Left colon (tissue), 2 donors: ENCODE measurements at regions not wholly inside any gene's neighbourhood (a gene's known extent, or its start where the extent isn't known, plus 50 kb on each side); places are given as distances from the start of the nearest gene placed in this dataset.

ENCODE experiments used
- ATAC-seq: fragments of 200-7000 bp; cut with Tn5 transposase; one replicate; pipeline ENCODE4 v1.9.1; 2020; ENCODE audit warnings: mild to moderate bottlenecking, moderate library complexity
- DNase-seq, 2 donors: peaks; one replicate each; pipeline ENCODE4 v3.0.0-alpha.2; 2020
- intact Hi-C, 2 donors: fragments of 100-400 bp; cut with DNase I in 1 of 2; cut with micrococcal nuclease in 1 of 2; formaldehyde crosslinking; loops; one replicate each; pipeline versions ENCODE4 v1.11.2 to v1.14.0; 2022; cut with DNase I, micrococcal nuclease
- donor health status: DM: no; HTN: no; CAD: no.
- donor health status: DM: yes; HTN: yes; CAD: no.

- intact Hi-C loops, result no loop called here
- DNase-seq (no peak), ATAC-seq (no peak)
Observed at GRCh38 chr10:8902926-8903325, 848.4 kb downstream of the GATA3 start.

- DNase-seq, result no peak
- intact Hi-C loops, result no loop called here
- ATAC-seq, result no peak
Observed at GRCh38 chr10:8908013-8908412, 853.5 kb downstream of the GATA3 start.

DNA sequence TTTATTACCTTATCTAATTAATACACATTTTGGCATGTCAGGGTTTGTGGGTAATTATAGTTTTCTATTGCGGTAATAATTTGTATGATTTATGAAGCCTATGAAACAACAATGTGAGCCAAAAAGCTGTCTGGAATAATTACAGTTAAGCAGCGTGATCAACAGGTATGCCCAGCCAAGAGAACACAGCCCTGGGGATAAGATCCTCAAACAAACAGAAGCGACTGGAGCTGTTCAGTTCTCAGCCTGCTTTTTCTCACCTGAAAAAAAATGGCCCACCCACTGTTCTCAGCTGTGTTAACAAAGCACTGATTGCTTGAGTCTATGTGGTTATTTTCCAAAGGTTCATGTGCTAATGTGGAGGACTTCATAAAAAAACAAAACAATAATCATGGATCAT, 855.8 kb downstream of the GATA3 start:
- intact Hi-C loops, result no loop called here
- DNase-seq (no peak), ATAC-seq (no peak)

DNA sequence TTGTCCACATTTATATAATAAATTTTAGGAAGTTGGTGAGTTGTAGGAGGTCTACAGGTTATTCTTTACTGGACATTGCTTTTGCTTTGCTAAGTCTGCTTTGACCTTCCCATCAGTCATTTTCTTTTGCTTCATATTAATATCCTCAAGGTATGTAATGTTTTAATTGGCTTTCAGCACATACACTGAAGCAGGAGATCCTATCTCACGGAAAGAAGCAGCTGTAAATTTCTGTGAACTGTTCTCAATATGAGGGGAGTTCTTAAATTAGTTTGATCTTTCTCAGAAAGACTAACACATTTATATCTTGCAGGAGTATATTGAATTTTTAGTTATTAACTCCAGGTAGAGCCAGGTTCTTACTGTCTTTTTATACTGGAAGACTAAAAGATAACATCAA, 856.5 kb downstream of the GATA3 start:
- intact Hi-C loops, result no loop called here
- DNase-seq (no peak), ATAC-seq (no peak)

DNA sequence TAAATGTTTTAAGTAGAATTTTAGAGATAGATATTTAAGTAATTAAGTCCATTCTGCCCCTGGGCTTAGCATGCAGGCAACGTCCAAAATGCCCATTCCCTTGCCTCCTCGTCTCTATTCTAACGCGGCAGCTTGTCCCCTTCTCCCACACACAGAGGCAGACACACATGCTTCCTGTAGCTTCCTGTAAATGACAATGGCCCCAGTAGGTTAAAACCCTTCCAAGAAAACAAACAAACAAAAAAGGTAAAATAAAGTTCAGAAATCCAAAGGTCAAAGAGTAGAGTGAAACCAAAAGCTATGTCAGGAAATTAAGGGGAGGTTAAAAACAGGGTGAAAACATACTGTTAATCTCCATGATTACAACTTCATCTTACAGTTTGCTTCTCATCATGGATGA, 857.6 kb downstream of the GATA3 start:
- ATAC-seq (no peak), DNase-seq (no peak)
- intact Hi-C loops, result no loop called here

GRCh38 chr10:8913720-8914119, 859.2 kb downstream of the GATA3 start:
- ATAC-seq (no peak), DNase-seq (no peak)
- intact Hi-C loops, result no loop called here

DNA sequence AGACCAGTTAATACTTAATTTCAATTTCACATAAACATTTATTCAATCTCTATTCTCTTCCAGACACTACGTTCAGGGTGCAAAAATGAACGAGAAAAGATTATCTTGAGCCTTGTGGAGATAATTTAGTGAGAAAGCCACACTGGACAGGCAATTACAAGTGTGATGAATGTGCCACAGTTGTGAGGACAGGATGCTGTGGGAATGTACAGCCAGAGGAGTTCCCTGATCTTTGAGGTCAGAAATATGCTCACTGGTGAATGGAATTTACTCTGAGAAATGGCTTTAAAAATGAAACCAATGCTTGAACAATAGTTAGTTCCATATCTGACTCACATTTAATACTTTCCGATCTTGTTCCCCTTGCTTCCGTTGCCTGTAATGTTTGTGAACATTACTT, 864.8 kb downstream of the GATA3 start:
- DNase-seq (no peak), ATAC-seq (no peak)
- intact Hi-C loops, result no loop called here

DNA sequence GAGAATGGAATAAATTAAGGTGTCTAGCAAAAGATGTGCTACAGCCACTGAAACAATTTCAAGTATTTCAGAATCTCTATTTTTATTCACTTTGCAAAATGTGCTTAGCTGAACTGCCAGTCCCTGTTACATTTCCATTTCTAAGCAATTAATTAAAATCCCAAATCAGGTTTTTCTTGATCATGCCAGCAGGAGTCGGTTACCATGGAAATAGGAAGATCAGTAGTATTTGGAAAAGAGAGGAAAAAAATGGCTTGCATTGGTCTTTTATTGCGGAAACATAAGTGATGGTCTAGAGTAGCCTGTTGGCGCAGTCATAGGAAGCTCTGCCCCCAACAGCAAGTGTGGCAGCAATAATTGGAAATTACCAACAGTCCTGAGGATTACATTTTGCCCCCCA, 867.1 kb downstream of the GATA3 start:
- intact Hi-C loops, result no loop called here
- ATAC-seq, result no peak
- DNase-seq, result no peak

DNA sequence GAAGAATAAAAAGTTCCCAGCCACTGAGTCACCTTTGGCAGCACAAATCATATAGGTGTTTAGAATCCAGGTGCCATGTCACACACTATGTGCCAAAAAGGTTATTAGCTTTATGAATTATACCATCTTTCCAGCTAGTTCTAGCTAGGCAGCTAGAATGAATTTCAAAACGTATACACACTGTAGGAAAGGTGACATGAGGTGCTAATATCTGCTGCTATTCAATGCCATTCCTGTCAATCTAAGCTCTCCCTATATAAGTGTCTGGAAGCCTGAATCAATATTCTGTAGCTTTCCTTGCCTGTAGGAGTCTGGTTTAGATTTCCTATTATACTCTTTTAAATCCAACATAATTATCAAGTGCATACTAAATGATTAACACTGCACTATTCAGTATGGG, 868.6 kb downstream of the GATA3 start:
- ATAC-seq, result no peak
- intact Hi-C loops, result no loop called here
- no peak for DNase-seq

GRCh38 chr10:8927705-8928104, 873.2 kb downstream of the GATA3 start:
- DNase-seq (no peak), ATAC-seq (no peak)
- intact Hi-C loops, result no loop called here

DNA sequence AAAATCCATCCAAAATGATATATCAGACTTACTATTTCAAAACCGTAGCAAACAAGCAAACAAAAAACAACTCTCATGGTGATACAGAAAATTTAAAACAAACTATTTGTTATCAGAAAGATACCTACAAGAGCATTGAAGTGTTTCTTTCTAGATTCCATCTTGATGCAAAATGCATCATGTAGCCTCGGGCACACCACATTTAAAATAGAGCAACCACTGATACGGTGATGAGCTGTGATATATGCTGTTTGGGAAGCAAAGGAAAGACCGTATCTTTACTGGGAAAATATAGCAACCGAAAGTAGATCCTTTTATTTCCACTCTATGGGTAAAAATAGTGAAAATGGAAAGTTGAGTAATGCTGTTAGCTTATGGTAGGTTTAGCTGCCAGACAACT, 892.0 kb downstream of the GATA3 start:
- ATAC-seq (no peak), DNase-seq (no peak)
- intact Hi-C loops, result no loop called here

DNA sequence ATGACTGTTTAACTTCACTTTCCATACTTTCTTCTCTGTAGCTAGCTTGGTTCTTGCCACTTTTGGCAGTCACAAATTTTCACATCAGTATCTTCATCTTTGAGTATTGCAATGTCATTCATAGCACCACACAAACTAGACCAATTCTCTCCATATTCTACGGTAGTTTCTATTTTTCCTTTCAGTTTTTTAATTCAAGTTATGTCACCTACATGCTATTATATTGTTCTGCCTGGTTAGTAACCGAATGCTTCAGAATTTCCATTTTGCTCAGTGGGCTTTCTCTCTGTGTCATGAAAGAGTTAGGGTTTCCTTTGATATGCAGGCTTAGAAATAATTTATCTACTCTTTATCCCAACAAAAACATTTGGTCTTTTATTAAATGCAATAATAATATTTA, 896.5 kb downstream of the GATA3 start:
- DNase-seq, result no peak
- ATAC-seq, result no peak
- intact Hi-C loops, result no loop called here

GRCh38 chr10:8951440-8952089, 897.1 kb downstream of the GATA3 start:
- ATAC-seq, result no peak
- DNase-seq, result no peak
- intact Hi-C loops, result no loop called here

- intact Hi-C loops, result no loop called here
- ATAC-seq (no peak), DNase-seq (no peak)
Observed at GRCh38 chr10:8956400-8956799, 901.9 kb downstream of the GATA3 start.

- ATAC-seq, result no peak
- intact Hi-C loops, result no loop called here
- no peak for DNase-seq
Observed at GRCh38 chr10:8962249-8962648, 907.8 kb downstream of the GATA3 start.

DNA sequence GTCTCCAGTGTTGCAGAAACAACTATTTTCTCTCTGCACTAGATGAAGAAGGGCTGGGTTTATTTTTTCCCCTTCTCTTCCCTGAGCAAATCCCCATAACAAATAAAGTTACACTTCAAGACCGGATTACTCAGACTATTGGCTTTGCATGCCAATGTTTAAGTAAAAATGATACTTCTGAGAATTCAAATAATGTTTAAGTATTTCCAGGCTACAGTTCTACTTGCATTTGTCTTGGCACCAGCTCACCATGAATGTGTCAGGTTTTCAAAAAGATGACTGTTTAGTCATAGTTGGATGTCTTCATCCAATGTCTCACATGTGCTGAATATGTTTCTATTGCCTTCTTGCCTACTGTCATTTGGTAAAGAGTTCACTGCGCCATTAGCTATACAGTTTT, 912.6 kb downstream of the GATA3 start:
- ATAC-seq (no peak), DNase-seq (no peak)
- intact Hi-C loops, result no loop called here

- ATAC-seq (no peak), DNase-seq (no peak)
- intact Hi-C loops, result no loop called here
Observed at GRCh38 chr10:8969853-8970252, 915.4 kb downstream of the GATA3 start.

DNA sequence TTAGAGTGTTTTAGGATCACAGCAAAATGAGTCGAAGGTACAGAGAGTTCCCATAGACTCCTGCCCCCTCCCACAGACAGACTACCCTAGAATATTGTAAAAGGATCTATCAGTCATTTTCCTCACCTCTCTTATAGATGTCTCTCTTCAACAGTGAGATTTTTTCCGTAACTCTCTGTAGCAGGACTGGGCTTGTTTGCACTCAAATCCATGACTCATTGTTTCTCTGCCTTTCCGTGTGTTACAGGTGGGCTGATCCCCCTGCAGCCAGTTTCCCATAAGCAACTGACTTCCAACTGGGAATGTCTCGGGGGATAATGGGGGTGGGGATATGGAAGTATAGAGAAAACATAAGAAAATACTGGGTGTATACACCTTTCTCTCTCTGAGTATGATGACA, 921.0 kb downstream of the GATA3 start:
- intact Hi-C loops, result no loop called here
- no peak for ATAC-seq
- no peak for DNase-seq

DNA sequence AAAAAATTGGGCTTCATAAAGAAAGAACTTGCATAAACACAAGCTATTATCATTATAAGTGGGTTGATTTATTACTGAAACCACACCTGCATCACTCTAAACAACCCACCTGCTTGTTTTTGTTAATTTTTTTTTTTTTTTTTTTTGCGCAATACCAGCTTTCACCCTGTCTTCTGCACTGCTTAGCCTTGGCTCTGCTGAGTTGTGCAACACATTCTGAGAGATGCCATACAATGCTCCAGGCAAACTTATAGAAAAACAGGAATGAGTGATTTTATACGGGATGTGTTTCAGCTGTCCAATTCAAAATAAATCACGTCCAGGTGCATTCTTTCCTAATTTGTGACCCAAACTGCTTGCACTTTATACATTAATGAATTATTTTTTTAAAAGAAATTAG, 923.6 kb downstream of the GATA3 start:
- intact Hi-C loops, result no loop called here
- ATAC-seq, result no peak
- DNase-seq, result no peak

GRCh38 chr10:8979976-8980375, 925.5 kb downstream of the GATA3 start:
- ATAC-seq, result no peak
- DNase-seq, result no peak
- intact Hi-C loops, result no loop called here

- DNase-seq, result no peak
- intact Hi-C loops, result no loop called here
- no peak for ATAC-seq
Observed at GRCh38 chr10:8981277-8981676, 926.8 kb downstream of the GATA3 start.

GRCh38 chr10:8985651-8986050, 931.2 kb downstream of the GATA3 start:
- DNase-seq (no peak), ATAC-seq (no peak)
- intact Hi-C loops, result no loop called here
